GM23338 (cell line): ENCODE measurements at regions not wholly inside any gene's neighbourhood (a gene's known extent, or its start where the extent isn't known, plus 50 kb on each side); places are given as distances from the start of the nearest gene placed in this dataset.

Experiments used
- CREB1 ChIP-seq: fragments of 250-450 bp; sonication (Bioruptor Pico); IDR thresholded peaks from 2 replicates; pipeline ENCODE4 v1.5.0; 2020; ENCODE audit warnings: low read depth, mild to moderate bottlenecking, moderate library complexity
- ETS1 ChIP-seq: IDR thresholded peaks from 2 replicates; pipeline ENCODE4 v1.6.1; 2016; ENCODE audit warnings: antibody characterized with exemption
- EZH2 ChIP-seq: fragments of 200-600 bp; sonication (generic); IDR thresholded peaks from one replicate; pipeline ENCODE4 v1.8.0; 2017; ENCODE audit warnings: antibody characterized with exemption, mild to moderate bottlenecking, low read depth; ENCODE audit not compliant: unreplicated experiment
- EZH2phosphoT487 ChIP-seq: fragments of 200-600 bp; sonication (generic); IDR thresholded peaks from one replicate; pipeline ENCODE4 v1.8.1; 2018; ENCODE audit warnings: antibody characterized with exemption; ENCODE audit not compliant: unreplicated experiment
- JUNB ChIP-seq: IDR thresholded peaks from one replicate; pipeline ENCODE4 v1.6.1; 2016; ENCODE audit warnings: antibody characterized with exemption; ENCODE audit not compliant: unreplicated experiment
- NANOG ChIP-seq: IDR thresholded peaks from 2 replicates; pipeline ENCODE4 v1.6.1; 2016; ENCODE audit warnings: antibody characterized with exemption, borderline replicate concordance
- POLR2AphosphoS5 ChIP-seq: IDR thresholded peaks from 2 replicates; pipeline ENCODE4 v1.6.1; 2016; ENCODE audit warnings: antibody characterized with exemption, low read depth
- REST ChIP-seq: IDR thresholded peaks from one replicate; pipeline ENCODE4 v1.6.1; 2018; ENCODE audit warnings: antibody characterized with exemption; ENCODE audit not compliant: unreplicated experiment
- ZNF114 ChIP-seq: fragments of 250-450 bp; sonication (Bioruptor Pico); IDR thresholded peaks from 2 replicates; pipeline ENCODE4 v1.5.0; 2020; ENCODE audit warnings: mild to moderate bottlenecking, moderate library complexity
- ZNF331 ChIP-seq: fragments of 250-450 bp; sonication (Bioruptor Pico); IDR thresholded peaks from 2 replicates; pipeline ENCODE4 v1.5.0; 2020; ENCODE audit warnings: low read depth, mild to moderate bottlenecking, moderate library complexity
- TF ChIP-seq, protein P1 (sequence below), 2 experiments: fragments of 200-600 bp in 1 of 2; sonication (generic) in 1 of 2; conservative IDR thresholded peaks; 2 replicates each; pipeline versions ENCODE4 v1.5.1 to v1.6.1; 2016 to 2017; ENCODE audit warnings: antibody characterized with exemption in 2 of 2, low read depth in 2 of 2, mild to moderate bottlenecking in 2 of 2, moderate library complexity in 1 of 2
- TF ChIP-seq, protein P2 (sequence below): fragments of 250-450 bp; sonication (Bioruptor Pico); IDR thresholded peaks from 2 replicates; pipeline ENCODE4 v1.5.0; 2020; ENCODE audit warnings: mild to moderate bottlenecking, moderate library complexity

DNA sequence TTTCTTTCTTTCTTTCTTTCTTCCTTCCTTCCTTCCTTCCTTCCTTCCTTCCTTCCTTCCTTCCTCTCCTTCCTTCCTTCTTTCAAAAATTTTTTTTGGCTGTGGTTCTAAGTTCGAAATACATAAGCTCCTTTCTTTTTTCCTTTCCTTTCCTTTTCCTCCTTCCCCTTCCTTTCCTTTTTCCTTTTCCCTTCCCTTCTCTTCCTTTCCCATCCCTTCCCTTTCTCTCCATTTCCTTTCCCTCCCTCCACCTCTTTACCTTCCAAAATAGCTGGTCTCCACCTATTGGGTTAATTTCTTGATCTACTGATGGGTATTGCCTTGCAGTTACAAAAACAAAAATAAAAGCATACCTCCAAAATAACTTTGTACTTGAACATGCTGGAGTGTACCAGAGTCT lies 73.4 kb upstream of the GPRIN3 start:
- TF ChIP-seq POLR2AphosphoS5: no peak
- no peak for TF ChIP-seq EZH2
- TF ChIP-seq, protein P1, sequence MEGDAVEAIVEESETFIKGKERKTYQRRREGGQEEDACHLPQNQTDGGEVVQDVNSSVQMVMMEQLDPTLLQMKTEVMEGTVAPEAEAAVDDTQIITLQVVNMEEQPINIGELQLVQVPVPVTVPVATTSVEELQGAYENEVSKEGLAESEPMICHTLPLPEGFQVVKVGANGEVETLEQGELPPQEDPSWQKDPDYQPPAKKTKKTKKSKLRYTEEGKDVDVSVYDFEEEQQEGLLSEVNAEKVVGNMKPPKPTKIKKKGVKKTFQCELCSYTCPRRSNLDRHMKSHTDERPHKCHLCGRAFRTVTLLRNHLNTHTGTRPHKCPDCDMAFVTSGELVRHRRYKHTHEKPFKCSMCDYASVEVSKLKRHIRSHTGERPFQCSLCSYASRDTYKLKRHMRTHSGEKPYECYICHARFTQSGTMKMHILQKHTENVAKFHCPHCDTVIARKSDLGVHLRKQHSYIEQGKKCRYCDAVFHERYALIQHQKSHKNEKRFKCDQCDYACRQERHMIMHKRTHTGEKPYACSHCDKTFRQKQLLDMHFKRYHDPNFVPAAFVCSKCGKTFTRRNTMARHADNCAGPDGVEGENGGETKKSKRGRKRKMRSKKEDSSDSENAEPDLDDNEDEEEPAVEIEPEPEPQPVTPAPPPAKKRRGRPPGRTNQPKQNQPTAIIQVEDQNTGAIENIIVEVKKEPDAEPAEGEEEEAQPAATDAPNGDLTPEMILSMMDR (conservative IDR thresholded peaks at IDR 0.05; ENCODE audit: low read depth in 2 of 2): no peak
- TF ChIP-seq JUNB: no peak
- no peak for TF ChIP-seq EZH2phosphoT487
- no peak for TF ChIP-seq CREB1 (CRISPR knock-in tag)
- no peak for TF ChIP-seq REST
- TF ChIP-seq NANOG: no peak
- no peak for TF ChIP-seq ETS1
- TF ChIP-seq ZNF114 (CRISPR knock-in tag): no peak
- TF ChIP-seq, protein P2, sequence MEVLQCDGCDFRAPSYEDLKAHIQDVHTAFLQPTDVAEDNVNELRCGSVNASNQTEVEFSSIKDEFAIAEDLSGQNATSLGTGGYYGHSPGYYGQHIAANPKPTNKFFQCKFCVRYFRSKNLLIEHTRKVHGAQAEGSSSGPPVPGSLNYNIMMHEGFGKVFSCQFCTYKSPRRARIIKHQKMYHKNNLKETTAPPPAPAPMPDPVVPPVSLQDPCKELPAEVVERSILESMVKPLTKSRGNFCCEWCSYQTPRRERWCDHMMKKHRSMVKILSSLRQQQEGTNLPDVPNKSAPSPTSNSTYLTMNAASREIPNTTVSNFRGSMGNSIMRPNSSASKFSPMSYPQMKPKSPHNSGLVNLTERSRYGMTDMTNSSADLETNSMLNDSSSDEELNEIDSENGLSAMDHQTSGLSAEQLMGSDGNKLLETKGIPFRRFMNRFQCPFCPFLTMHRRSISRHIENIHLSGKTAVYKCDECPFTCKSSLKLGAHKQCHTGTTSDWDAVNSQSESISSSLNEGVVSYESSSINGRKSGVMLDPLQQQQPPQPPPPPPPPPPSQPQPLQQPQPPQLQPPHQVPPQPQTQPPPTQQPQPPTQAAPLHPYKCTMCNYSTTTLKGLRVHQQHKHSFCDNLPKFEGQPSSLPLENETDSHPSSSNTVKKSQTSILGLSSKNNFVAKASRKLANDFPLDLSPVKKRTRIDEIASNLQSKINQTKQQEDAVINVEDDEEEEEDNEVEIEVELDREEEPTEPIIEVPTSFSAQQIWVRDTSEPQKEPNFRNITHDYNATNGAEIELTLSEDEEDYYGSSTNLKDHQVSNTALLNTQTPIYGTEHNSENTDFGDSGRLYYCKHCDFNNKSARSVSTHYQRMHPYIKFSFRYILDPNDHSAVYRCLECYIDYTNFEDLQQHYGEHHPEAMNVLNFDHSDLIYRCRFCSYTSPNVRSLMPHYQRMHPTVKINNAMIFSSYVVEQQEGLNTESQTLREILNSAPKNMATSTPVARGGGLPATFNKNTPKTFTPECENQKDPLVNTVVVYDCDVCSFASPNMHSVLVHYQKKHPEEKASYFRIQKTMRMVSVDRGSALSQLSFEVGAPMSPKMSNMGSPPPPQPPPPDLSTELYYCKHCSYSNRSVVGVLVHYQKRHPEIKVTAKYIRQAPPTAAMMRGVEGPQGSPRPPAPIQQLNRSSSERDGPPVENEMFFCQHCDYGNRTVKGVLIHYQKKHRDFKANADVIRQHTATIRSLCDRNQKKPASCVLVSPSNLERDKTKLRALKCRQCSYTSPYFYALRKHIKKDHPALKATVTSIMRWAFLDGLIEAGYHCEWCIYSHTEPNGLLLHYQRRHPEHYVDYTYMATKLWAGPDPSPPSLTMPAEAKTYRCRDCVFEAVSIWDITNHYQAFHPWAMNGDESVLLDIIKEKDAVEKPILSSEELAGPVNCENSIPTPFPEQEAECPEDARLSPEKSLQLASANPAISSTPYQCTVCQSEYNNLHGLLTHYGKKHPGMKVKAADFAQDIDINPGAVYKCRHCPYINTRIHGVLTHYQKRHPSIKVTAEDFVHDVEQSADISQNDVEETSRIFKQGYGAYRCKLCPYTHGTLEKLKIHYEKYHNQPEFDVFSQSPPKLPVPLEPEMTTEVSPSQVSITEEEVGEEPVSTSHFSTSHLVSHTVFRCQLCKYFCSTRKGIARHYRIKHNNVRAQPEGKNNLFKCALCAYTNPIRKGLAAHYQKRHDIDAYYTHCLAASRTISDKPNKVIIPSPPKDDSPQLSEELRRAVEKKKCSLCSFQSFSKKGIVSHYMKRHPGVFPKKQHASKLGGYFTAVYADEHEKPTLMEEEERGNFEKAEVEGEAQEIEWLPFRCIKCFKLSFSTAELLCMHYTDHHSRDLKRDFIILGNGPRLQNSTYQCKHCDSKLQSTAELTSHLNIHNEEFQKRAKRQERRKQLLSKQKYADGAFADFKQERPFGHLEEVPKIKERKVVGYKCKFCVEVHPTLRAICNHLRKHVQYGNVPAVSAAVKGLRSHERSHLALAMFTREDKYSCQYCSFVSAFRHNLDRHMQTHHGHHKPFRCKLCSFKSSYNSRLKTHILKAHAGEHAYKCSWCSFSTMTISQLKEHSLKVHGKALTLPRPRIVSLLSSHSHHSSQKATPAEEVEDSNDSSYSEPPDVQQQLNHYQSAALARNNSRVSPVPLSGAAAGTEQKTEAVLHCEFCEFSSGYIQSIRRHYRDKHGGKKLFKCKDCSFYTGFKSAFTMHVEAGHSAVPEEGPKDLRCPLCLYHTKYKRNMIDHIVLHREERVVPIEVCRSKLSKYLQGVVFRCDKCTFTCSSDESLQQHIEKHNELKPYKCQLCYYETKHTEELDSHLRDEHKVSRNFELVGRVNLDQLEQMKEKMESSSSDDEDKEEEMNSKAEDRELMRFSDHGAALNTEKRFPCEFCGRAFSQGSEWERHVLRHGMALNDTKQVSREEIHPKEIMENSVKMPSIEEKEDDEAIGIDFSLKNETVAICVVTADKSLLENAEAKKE: no peak
- no peak for TF ChIP-seq ZNF331 (CRISPR knock-in tag)
